Lower leg skin (tissue), 3 donors: ENCODE measurements at regions not wholly inside any gene's neighbourhood (a gene's known extent, or its start where the extent isn't known, plus 50 kb on each side); places are given as distances from the start of the nearest gene placed in this dataset.

Experiments used
- POLR2A ChIP-seq, 2 donors: fragments of 450-650 bp; IDR thresholded peaks; one replicate each; pipeline ENCODE4 v1.6.1; 2016 to 2017; ENCODE audit warnings: antibody characterized with exemption in 2 of 2, mild to moderate bottlenecking in 1 of 2, moderate library complexity in 1 of 2
- TF ChIP-seq, protein P1 (sequence below), 3 donors: fragments of 450-650 bp; IDR thresholded peaks; one replicate each; pipeline ENCODE4 v1.5.1; 2016; ENCODE audit warnings: antibody characterized with exemption in 3 of 3, mild to moderate bottlenecking in 3 of 3, moderate library complexity in 2 of 3

DNA sequence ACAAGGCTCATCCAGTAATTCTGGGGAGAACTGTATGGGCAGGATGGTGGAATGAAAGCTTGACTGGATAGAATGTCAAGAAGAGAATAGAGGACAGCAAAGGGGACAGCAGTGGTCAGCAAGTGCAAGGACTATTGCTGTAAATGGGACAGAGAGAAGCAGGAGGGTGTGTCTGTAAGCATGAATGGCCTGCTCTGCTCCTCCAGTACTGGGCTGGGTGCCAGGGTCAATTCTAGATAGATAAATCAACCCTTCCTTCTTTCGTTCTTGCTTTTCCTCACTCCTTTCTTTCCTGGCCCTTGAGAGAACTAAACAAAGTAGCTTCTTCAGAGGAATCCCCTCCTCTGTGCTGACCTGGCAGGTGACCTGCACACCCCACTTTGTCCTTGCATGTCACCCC, 1019.2 kb downstream of the BCL11B start:
- TF ChIP-seq, protein P1, sequence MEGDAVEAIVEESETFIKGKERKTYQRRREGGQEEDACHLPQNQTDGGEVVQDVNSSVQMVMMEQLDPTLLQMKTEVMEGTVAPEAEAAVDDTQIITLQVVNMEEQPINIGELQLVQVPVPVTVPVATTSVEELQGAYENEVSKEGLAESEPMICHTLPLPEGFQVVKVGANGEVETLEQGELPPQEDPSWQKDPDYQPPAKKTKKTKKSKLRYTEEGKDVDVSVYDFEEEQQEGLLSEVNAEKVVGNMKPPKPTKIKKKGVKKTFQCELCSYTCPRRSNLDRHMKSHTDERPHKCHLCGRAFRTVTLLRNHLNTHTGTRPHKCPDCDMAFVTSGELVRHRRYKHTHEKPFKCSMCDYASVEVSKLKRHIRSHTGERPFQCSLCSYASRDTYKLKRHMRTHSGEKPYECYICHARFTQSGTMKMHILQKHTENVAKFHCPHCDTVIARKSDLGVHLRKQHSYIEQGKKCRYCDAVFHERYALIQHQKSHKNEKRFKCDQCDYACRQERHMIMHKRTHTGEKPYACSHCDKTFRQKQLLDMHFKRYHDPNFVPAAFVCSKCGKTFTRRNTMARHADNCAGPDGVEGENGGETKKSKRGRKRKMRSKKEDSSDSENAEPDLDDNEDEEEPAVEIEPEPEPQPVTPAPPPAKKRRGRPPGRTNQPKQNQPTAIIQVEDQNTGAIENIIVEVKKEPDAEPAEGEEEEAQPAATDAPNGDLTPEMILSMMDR (IDR thresholded peaks at IDR 0.05): no peak
- TF ChIP-seq POLR2A (IDR thresholded peaks at IDR 0.05): no peak
